K562 (cell line): ENCODE measurements at regions not wholly inside any gene's neighbourhood (a gene's known extent, or its start where the extent isn't known, plus 50 kb on each side); places are given as distances from the start of the nearest gene placed in this dataset.

Experiments used
- EP300 ChIP-seq: IDR thresholded peaks from 2 replicates; pipeline ENCODE4 v1.6.1; 2012; ENCODE audit warnings: low read length, improper control_type of control experiment
- GABPA ChIP-seq: fragments of 200-800 bp; sonication (Bioruptor generic); conservative IDR thresholded peaks from 2 replicates; pipeline ENCODE4 v1.6.1; 2016; ENCODE audit warnings: low read depth, missing genetic modification characterization, missing compliant biosample characterization
- L3MBTL2 ChIP-seq: fragments of 450-650 bp; IDR thresholded peaks from 2 replicates; pipeline ENCODE4 v1.6.1; 2016; ENCODE audit warnings: mild to moderate bottlenecking, moderate library complexity
- RFX5 ChIP-seq: IDR thresholded peaks from 2 replicates; pipeline ENCODE4 v1.6.1; 2011; ENCODE audit warnings: low read depth, mild to moderate bottlenecking, improper control_type of control experiment, low read length
- SETDB1 ChIP-seq: IDR thresholded peaks from one replicate; pipeline ENCODE4 v1.6.1; 2012; ENCODE audit warnings: low read length, control low read depth, inconsistent platforms
- XRCC4 ChIP-seq: IDR thresholded peaks from one replicate; pipeline ENCODE4 v1.6.1; 2011; ENCODE audit not compliant: insufficient read depth, insufficient read length; ENCODE audit errors: extremely low read depth
- ZNF699 ChIP-seq: fragments of 250-450 bp; sonication (Bioruptor Pico); IDR thresholded peaks from 2 replicates; pipeline ENCODE4 v1.8.0; 2021; ENCODE audit warnings: mild to moderate bottlenecking, moderate library complexity; ENCODE audit not compliant: insufficient replicate concordance
- TF ChIP-seq, protein P1 (sequence below): sonication (generic); formaldehyde crosslinking; IDR thresholded peaks from 2 replicates; pipeline ENCODE4 v1.9.0; 2022; ENCODE audit warnings: mild to moderate bottlenecking, missing genetic modification reagents
- TF ChIP-seq, protein P2 (sequence below): fragments of 250-450 bp; sonication (Bioruptor Pico); IDR thresholded peaks from 2 replicates; pipeline ENCODE4 v1.5.0; 2021
- TF ChIP-seq, protein P3 (sequence below): sonication (generic); formaldehyde crosslinking; IDR thresholded peaks from 2 replicates; pipeline ENCODE4 v1.8.0; 2023; ENCODE audit warnings: missing genetic modification reagents, mild to moderate bottlenecking, borderline replicate concordance
- TF ChIP-seq, protein P4 (sequence below): sonication (generic); formaldehyde crosslinking; IDR thresholded peaks from 2 replicates; pipeline ENCODE4 v1.8.1; 2022; ENCODE audit warnings: missing genetic modification reagents

DNA sequence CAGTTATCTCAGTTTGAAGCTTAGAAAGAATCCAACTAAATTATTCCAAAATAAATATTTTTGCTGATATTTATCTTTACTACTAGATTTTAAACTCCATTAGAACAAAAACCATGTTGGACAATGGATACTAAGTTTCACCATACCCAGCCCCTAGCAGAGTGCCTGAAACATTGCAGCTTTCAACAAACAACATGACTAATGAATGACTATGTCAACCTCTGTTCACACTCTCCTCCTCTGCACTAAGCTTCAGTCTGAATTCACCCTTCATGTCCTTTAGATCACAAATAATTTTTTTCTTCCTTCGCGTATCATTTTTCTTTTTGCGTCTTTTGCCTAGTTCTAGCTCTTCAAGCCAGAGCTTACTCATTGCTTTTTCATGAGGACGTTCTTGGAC is 315.2 kb downstream of the PCDH10 start:
- TF ChIP-seq EP300 (no peak), GABPA (tag) (no peak), XRCC4 (no peak), L3MBTL2 (no peak), ZNF699 (CRISPR knock-in tag) (no peak), RFX5 (no peak), SETDB1 (no peak)
- TF ChIP-seq, protein P1, sequence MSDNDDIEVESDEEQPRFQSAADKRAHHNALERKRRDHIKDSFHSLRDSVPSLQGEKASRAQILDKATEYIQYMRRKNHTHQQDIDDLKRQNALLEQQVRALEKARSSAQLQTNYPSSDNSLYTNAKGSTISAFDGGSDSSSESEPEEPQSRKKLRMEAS (CRISPR knock-in tag), result no peak
- TF ChIP-seq, protein P2, sequence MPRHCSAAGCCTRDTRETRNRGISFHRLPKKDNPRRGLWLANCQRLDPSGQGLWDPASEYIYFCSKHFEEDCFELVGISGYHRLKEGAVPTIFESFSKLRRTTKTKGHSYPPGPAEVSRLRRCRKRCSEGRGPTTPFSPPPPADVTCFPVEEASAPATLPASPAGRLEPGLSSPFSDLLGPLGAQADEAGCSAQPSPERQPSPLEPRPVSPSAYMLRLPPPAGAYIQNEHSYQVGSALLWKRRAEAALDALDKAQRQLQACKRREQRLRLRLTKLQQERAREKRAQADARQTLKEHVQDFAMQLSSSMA (CRISPR knock-in tag), result no peak
- TF ChIP-seq, protein P3, sequence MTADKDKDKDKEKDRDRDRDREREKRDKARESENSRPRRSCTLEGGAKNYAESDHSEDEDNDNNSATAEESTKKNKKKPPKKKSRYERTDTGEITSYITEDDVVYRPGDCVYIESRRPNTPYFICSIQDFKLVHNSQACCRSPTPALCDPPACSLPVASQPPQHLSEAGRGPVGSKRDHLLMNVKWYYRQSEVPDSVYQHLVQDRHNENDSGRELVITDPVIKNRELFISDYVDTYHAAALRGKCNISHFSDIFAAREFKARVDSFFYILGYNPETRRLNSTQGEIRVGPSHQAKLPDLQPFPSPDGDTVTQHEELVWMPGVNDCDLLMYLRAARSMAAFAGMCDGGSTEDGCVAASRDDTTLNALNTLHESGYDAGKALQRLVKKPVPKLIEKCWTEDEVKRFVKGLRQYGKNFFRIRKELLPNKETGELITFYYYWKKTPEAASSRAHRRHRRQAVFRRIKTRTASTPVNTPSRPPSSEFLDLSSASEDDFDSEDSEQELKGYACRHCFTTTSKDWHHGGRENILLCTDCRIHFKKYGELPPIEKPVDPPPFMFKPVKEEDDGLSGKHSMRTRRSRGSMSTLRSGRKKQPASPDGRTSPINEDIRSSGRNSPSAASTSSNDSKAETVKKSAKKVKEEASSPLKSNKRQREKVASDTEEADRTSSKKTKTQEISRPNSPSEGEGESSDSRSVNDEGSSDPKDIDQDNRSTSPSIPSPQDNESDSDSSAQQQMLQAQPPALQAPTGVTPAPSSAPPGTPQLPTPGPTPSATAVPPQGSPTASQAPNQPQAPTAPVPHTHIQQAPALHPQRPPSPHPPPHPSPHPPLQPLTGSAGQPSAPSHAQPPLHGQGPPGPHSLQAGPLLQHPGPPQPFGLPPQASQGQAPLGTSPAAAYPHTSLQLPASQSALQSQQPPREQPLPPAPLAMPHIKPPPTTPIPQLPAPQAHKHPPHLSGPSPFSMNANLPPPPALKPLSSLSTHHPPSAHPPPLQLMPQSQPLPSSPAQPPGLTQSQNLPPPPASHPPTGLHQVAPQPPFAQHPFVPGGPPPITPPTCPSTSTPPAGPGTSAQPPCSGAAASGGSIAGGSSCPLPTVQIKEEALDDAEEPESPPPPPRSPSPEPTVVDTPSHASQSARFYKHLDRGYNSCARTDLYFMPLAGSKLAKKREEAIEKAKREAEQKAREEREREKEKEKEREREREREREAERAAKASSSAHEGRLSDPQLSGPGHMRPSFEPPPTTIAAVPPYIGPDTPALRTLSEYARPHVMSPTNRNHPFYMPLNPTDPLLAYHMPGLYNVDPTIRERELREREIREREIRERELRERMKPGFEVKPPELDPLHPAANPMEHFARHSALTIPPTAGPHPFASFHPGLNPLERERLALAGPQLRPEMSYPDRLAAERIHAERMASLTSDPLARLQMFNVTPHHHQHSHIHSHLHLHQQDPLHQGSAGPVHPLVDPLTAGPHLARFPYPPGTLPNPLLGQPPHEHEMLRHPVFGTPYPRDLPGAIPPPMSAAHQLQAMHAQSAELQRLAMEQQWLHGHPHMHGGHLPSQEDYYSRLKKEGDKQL (CRISPR knock-in tag), result no peak
- TF ChIP-seq, protein P4, sequence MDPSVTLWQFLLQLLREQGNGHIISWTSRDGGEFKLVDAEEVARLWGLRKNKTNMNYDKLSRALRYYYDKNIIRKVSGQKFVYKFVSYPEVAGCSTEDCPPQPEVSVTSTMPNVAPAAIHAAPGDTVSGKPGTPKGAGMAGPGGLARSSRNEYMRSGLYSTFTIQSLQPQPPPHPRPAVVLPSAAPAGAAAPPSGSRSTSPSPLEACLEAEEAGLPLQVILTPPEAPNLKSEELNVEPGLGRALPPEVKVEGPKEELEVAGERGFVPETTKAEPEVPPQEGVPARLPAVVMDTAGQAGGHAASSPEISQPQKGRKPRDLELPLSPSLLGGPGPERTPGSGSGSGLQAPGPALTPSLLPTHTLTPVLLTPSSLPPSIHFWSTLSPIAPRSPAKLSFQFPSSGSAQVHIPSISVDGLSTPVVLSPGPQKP (CRISPR knock-in tag), result no peak
